ENCODE measurements at regions not wholly inside any gene's neighbourhood (a gene's known extent, or its start where the extent isn't known, plus 50 kb on each side); places are given as distances from the start of the nearest gene placed in this dataset.
A peak's percentile ranks its signal among the peaks of the same experiment; 100 is the strongest.

DNA sequence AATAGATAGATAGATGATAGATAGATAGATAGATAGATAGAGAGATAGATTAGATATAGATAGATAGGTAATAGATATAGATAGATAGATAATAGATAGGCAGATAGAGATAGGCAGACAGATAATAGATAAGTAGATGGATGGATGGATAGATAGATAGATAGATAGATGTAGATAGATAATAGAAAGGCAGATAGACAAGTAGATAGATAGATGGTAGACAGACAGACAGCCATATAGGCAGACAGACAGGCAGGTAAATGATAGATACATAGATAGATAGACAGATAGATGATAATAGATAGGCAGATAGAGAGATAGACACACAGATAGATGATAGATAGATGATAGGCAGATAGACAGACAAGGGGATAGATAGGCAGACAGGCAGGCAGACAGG, 191.4 kb upstream of the TNRC6C start (continued):
- no peak for TF ChIP-seq ZNF431 (CRISPR knock-in tag; IDR thresholded peaks at IDR 0.05)
- no peak for TF ChIP-seq ZFPM2 (CRISPR knock-in tag; IDR thresholded peaks at IDR 0.05)
- no peak for TF ChIP-seq SREBF2 (CRISPR knock-in tag; IDR thresholded peaks at IDR 0.05)
- no peak for TF ChIP-seq PKNOX1 (IDR thresholded peaks at IDR 0.05)
- TF ChIP-seq, protein P1, sequence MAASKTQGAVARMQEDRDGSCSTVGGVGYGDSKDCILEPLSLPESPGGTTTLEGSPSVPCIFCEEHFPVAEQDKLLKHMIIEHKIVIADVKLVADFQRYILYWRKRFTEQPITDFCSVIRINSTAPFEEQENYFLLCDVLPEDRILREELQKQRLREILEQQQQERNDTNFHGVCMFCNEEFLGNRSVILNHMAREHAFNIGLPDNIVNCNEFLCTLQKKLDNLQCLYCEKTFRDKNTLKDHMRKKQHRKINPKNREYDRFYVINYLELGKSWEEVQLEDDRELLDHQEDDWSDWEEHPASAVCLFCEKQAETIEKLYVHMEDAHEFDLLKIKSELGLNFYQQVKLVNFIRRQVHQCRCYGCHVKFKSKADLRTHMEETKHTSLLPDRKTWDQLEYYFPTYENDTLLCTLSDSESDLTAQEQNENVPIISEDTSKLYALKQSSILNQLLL (CRISPR knock-in tag; IDR thresholded peaks at IDR 0.05; ENCODE audit: borderline replicate concordance) = no peak
- no peak for TF ChIP-seq C11orf30 (IDR thresholded peaks at IDR 0.05; ENCODE audit: low read depth)
- TF ChIP-seq HDAC1 (IDR thresholded peaks at IDR 0.05) = 0 out of 4 replicates have a peak, but pooled peaks of 1 of the 2 experiments have one; percentile 22
- no peak for TF ChIP-seq ZNF134 (CRISPR knock-in tag; conservative IDR thresholded peaks at IDR 0.05)
- TF ChIP-seq PRDM10 (IDR thresholded peaks at IDR 0.05; ENCODE audit: partially characterized antibody) = no peak
- no peak for TF ChIP-seq ZKSCAN1 (IDR thresholded peaks at IDR 0.05; ENCODE audit: low read depth, low read length)
- no peak for TF ChIP-seq RREB1 (CRISPR knock-in tag; IDR thresholded peaks at IDR 0.05)
- TF ChIP-seq TRIM28 (IDR thresholded peaks at IDR 0.05) = no peak
- TF ChIP-seq BCOR (IDR thresholded peaks at IDR 0.05) = peak; percentile 58; the same call in 1 of the 2 replicates
- no peak for TF ChIP-seq RBM39 (optimal IDR thresholded peaks at IDR 0.05; ENCODE audit: low read depth, low read length)
- no peak for TF ChIP-seq ZNF785 (CRISPR knock-in tag; IDR thresholded peaks at IDR 0.05)
- TF ChIP-seq ZNF3 (CRISPR knock-in tag; IDR thresholded peaks at IDR 0.05) = no peak
- no peak for TF ChIP-seq CSDE1 (IDR thresholded peaks at IDR 0.05)
- no peak for TF ChIP-seq STAT5A (IDR thresholded peaks at IDR 0.05; ENCODE audit: borderline replicate concordance, low read length)
